ENCODE measurements at regions not wholly inside any gene's neighbourhood (a gene's known extent, or its start where the extent isn't known, plus 50 kb on each side); places are given as distances from the start of the nearest gene placed in this dataset.

- no peaks in the 10 kb centered on the region for H4K20me1 ChIP-seq (ENCODE audit: control insufficient read depth, insufficient read depth, insufficient read length)
- H3K36me3 Mint-ChIP-seq (ENCODE audit: insufficient read depth in 1 of 3, low read depth in 3 of 3) = peaks cover 11 to 27% (median 21%) of the 10 kb centered on the region in 3 experiments; a peak in 6 of 7 replicates
- peaks cover 2% of the 10 kb centered on the region; the same call in 1 of the 2 replicates for H3K27me3 Mint-ChIP-seq (ENCODE audit: low read depth)
Measured at GRCh38 chr12:40581889-40582288, 110.3 kb upstream of the CNTN1 start.

More at GRCh38 chr12:40581889-40582288, 110.3 kb upstream of the CNTN1 start:
- Mint-ChIP-seq H3K9me3 (peaks cover 32 to 34% of the 10 kb centered on the region in 2 experiments), H3K4me3 (no peak overlapping the region), H3K27ac (no peak overlapping the region), H3K4me1 (no peaks in the 10 kb centered on the region)
- no peak for TF ChIP-seq CTCF (conservative IDR thresholded peaks at IDR 0.05)
- no peaks in the 10 kb centered on the region for H3K4me1 ChIP-seq (ENCODE audit: insufficient read depth, low read length)
- no peak overlapping the region for H2BK15ac ChIP-seq (ENCODE audit: low read depth, low read length)
- no peak overlapping the region for H3T11ph ChIP-seq (ENCODE audit: low read length)
- no peak overlapping the region for H3K27ac ChIP-seq (ENCODE audit: insufficient read length, low read depth, low read length)
- no peak overlapping the region for H3K18ac ChIP-seq (ENCODE audit: insufficient read length, low read depth, low read length)
- no peak overlapping the region for H3K4ac ChIP-seq (ENCODE audit: low read depth, low read length)
- no peak overlapping the region for H3K4me2 ChIP-seq (ENCODE audit: insufficient read depth, insufficient read length, low read length)
- no peak overlapping the region for H2BK12ac ChIP-seq (ENCODE audit: insufficient read length, low read depth, low read length)
- H3K23ac ChIP-seq (ENCODE audit: insufficient read length, low read depth, low read length) = no peak overlapping the region
- no peak overlapping the region for H4K8ac ChIP-seq (replicated peaks; ENCODE audit: insufficient read length, low read depth, low read length)
- no peak overlapping the region for H2AFZ ChIP-seq (ENCODE audit: low read length)
- no CpG with 5 or more reads among the region's 1 CpG for whole genome bisulfite sequencing (ENCODE audit: extremely low coverage, insufficient read length, low lambda C conversion rate)
- H3K79me2 ChIP-seq (ENCODE audit: insufficient read depth, low read length) = no peaks in the 10 kb centered on the region
- no peak overlapping the region for H3K14ac ChIP-seq (ENCODE audit: insufficient read depth, low read length)
- H3K27me3 ChIP-seq (ENCODE audit: insufficient read depth, low read length) = no peaks in the 10 kb centered on the region
- DNase-seq = no peak
- no peak overlapping the region for H2AK5ac ChIP-seq (ENCODE audit: insufficient read length, low read length)
- H4K91ac ChIP-seq (ENCODE audit: insufficient read length, low read depth, low read length) = no peak overlapping the region
- H4K5ac ChIP-seq (ENCODE audit: insufficient read length, low read depth, low read length) = no peak overlapping the region
- no peak overlapping the region for H3K9ac ChIP-seq (ENCODE audit: extremely low read depth, insufficient read length, low read length)
- H2BK5ac ChIP-seq (ENCODE audit: insufficient read length, low read length) = no peak overlapping the region
- H2BK120ac ChIP-seq (ENCODE audit: low read depth, low read length, poor library complexity, severe bottlenecking) = no peak overlapping the region
- H3K56ac ChIP-seq (ENCODE audit: insufficient read length, low read depth, low read length) = no peak overlapping the region
- no peaks in the 10 kb centered on the region for H3K23me2 ChIP-seq (ENCODE audit: insufficient read length, low read depth, low read length, poor library complexity, severe bottlenecking)
- peaks cover 11% of the 10 kb centered on the region for H3K9me3 ChIP-seq (ENCODE audit: control insufficient read depth, low read depth, low read length)
- no peaks in the 10 kb centered on the region for H3K79me1 ChIP-seq (ENCODE audit: insufficient read depth, low read depth, low read length, poor library complexity, severe bottlenecking)
- no peak overlapping the region for H2BK20ac ChIP-seq (ENCODE audit: low read depth, low read length, poor library complexity, severe bottlenecking)

All from H9 (cell line).